ENCODE measurements at regions not wholly inside any gene's neighbourhood (a gene's known extent, or its start where the extent isn't known, plus 50 kb on each side); places are given as distances from the start of the nearest gene placed in this dataset.

DNA sequence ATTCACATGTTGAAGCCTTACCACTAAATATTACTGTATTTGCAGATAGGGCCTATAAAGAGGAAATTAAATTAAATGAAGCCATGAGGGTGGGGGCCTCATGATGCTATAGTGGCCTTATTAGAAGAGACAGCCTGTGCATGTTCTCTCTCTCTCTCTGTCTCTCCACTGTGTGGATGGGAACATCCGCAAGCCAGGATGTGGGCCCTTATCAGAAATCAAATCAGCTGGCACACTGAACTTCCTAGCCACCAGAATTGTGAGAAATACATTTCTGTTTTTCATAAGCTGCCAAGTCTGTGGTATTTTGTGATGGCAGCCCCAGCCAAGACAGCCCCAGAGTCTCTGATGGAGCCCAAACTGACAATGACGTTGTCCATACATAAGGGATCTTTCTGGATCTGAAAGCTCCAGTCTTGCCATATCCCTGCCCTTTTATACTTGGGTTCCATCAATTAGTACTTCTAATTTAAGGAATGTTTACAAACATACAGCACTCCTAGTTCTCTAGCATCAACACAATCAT, 300.5 kb upstream of the ATP10B start:
- TF ChIP-seq, protein P1, sequence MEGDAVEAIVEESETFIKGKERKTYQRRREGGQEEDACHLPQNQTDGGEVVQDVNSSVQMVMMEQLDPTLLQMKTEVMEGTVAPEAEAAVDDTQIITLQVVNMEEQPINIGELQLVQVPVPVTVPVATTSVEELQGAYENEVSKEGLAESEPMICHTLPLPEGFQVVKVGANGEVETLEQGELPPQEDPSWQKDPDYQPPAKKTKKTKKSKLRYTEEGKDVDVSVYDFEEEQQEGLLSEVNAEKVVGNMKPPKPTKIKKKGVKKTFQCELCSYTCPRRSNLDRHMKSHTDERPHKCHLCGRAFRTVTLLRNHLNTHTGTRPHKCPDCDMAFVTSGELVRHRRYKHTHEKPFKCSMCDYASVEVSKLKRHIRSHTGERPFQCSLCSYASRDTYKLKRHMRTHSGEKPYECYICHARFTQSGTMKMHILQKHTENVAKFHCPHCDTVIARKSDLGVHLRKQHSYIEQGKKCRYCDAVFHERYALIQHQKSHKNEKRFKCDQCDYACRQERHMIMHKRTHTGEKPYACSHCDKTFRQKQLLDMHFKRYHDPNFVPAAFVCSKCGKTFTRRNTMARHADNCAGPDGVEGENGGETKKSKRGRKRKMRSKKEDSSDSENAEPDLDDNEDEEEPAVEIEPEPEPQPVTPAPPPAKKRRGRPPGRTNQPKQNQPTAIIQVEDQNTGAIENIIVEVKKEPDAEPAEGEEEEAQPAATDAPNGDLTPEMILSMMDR (IDR thresholded peaks at IDR 0.05) = no peak
- TF ChIP-seq POLR2A (IDR thresholded peaks at IDR 0.05) (no peak), EP300 (IDR thresholded peaks at IDR 0.05) (no peak), POLR2AphosphoS5 (IDR thresholded peaks at IDR 0.05) (no peak)

Measured in upper lobe of left lung (tissue), 4 donors.